ENCODE measurements at regions not wholly inside any gene's neighbourhood (a gene's known extent, or its start where the extent isn't known, plus 50 kb on each side); places are given as distances from the start of the nearest gene placed in this dataset.
A peak's percentile ranks its signal among the peaks of the same experiment; 100 is the strongest.

DNA sequence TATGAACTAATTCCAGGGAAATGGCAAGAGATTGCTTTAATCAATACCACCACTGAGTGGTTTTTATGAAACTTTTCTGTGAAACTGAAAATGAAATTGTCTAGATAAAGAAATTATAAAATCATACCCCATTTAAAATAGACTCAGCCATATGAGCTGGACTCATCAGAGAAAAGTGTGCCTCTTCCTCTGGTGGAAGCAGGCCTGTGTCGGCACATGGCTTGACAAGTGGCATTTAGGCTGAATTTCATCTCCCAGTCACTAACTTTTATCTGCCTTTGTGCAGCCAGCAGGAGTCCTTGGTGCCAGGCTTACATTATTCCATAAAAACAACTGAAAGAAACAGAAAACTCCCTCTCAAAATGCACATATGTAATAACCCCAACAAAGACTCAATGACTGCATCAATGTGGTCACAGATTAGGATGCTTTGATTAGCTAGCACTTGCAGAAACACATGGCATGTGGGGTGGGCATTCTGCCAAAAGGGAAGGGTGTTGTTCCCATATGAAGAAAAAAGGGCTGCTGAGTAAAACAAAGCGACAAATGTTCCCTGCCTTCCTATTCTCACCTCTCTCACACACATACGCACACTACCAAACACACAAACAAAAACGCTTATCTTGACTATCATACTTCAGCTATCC is 232.3 kb downstream of the PABPC4L start:
- Histone ChIP-seq H4K8ac (ENCODE audit: low read depth in 2 of 2, low read length in 2 of 2) (no peak overlapping the region), H3K79me1 (ENCODE audit: low read depth in 1 of 2, low read length in 2 of 2) (no peaks in the 10 kb centered on the region), H3K4ac (ENCODE audit: low read depth, low read length) (no peak overlapping the region), H4K91ac (ENCODE audit: insufficient read depth, low read depth, low read length) (no peak overlapping the region), H2BK5ac (ENCODE audit: low read depth, low read length, poor library complexity, severe bottlenecking) (no peak overlapping the region), H2AK5ac (ENCODE audit: low read depth, low read length) (no peak overlapping the region), H3K9ac (ENCODE audit: low read depth, low read length) (no peak overlapping the region), H3K4me1 (ENCODE audit: control insufficient read depth, insufficient read depth, low read length) (no peaks in the 10 kb centered on the region), H3K14ac (replicated peaks; ENCODE audit: low read depth, low read length) (no peak overlapping the region), H3K23ac (ENCODE audit: low read depth, low read length) (no peak overlapping the region), H2AFZ (replicated peaks; ENCODE audit: low read length, poor library complexity) (no peak overlapping the region), H3K9me1 (ENCODE audit: insufficient read depth, low read length) (no peaks in the 10 kb centered on the region), H3K27me3 (ENCODE audit: control insufficient read depth, insufficient read depth, low read length) (no peaks in the 10 kb centered on the region), H2BK20ac (ENCODE audit: low read depth, low read length) (no peak overlapping the region), H4K5ac (ENCODE audit: low read depth, low read length) (no peak overlapping the region), H4K20me1 (ENCODE audit: insufficient read depth, low read length) (no peaks in the 10 kb centered on the region), H3K4me2 (ENCODE audit: low read depth, low read length) (no peak overlapping the region), H2BK120ac (ENCODE audit: low read depth, low read length) (no peak overlapping the region), H3K27ac (ENCODE audit: insufficient read depth, low read length) (no peak overlapping the region), H2AK9ac (replicated peaks; ENCODE audit: low read depth, low read length, poor library complexity) (no peak overlapping the region), H3K9me3 (ENCODE audit: control insufficient read depth, insufficient read depth, low read length) (no peaks in the 10 kb centered on the region), H2BK15ac (ENCODE audit: low read depth, low read length) (no peak overlapping the region), H3K36me3 (ENCODE audit: control insufficient read depth, insufficient read depth, low read length) (no peaks in the 10 kb centered on the region), H3K4me3 (ENCODE audit: insufficient read depth, low read depth, low read length) (no peak overlapping the region), H3K56ac (ENCODE audit: extremely low read depth, insufficient read depth, low read length) (no peak overlapping the region), H3K18ac (ENCODE audit: low read depth, low read length) (no peak overlapping the region)
- 36 to 100% methylated on average over 2 of the region's 4 CpGs for WGBS, 2 experiments (ENCODE audit: extremely low coverage in 2 of 2, insufficient read length in 1 of 2)
- dilution Hi-C loops (cut with HindIII; ENCODE audit: low sequenced_read_pairs, unreplicated experiment) = no loop called here
- ATAC-seq (ENCODE audit: low read depth) = no peak
- CTCF ChIA-PET = no interaction called here
- intact Hi-C loops (cut with micrococcal nuclease) = no loop called here
- POLR2A ChIA-PET (ENCODE audit: unreplicated experiment) = no interaction called here
- TF ChIP-seq RAD21 (IDR thresholded peaks at IDR 0.05; ENCODE audit: low read length) (no peak), MXI1 (IDR thresholded peaks at IDR 0.05; ENCODE audit: borderline replicate concordance, low read depth, low read length) (no peak), CEBPB (IDR thresholded peaks at IDR 0.05; ENCODE audit: low read depth, low read length) (no peak), RCOR1 (IDR thresholded peaks at IDR 0.05; ENCODE audit: insufficient replicate concordance, low read length) (no peak), FOS (IDR thresholded peaks at IDR 0.05; ENCODE audit: low read depth, low read length) (no peak), RFX5 (IDR thresholded peaks at IDR 0.05; ENCODE audit: low read depth, low read length) (no peak), MAZ (IDR thresholded peaks at IDR 0.05; ENCODE audit: borderline replicate concordance, low read depth, low read length) (no peak)
- TF ChIP-seq, protein P1, sequence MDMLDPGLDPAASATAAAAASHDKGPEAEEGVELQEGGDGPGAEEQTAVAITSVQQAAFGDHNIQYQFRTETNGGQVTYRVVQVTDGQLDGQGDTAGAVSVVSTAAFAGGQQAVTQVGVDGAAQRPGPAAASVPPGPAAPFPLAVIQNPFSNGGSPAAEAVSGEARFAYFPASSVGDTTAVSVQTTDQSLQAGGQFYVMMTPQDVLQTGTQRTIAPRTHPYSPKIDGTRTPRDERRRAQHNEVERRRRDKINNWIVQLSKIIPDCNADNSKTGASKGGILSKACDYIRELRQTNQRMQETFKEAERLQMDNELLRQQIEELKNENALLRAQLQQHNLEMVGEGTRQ (IDR thresholded peaks at IDR 0.05; ENCODE audit: low read depth, low read length) = no peak
- in situ Hi-C loops (cut with MboI; ENCODE audit: low sequenced_read_pairs) = no loop called here
- BruUV-seq (replicated peaks) = no TSS peak
- DNase-seq = peak; percentile 20

Measured in IMR-90 (cell line).